C4-2B (cell line): ENCODE measurements at regions not wholly inside any gene's neighbourhood (a gene's known extent, or its start where the extent isn't known, plus 50 kb on each side); places are given as distances from the start of the nearest gene placed in this dataset.

ENCODE experiments used
- CTCF ChIP-seq: fragments of 450-650 bp; conservative IDR thresholded peaks from 2 replicates; pipeline ENCODE4 v1.5.1; 2017; ENCODE audit warnings: mild to moderate bottlenecking
- ZFX ChIP-seq: fragments of 450-650 bp; IDR thresholded peaks from 2 replicates; pipeline ENCODE4 v1.6.1; 2017

- TF ChIP-seq CTCF (no peak), ZFX (no peak)
Measured at GRCh38 chr6:40831381-40831780, 207.6 kb downstream of the UNC5CL start.
